ENCODE measurements at regions not wholly inside any gene's neighbourhood (a gene's known extent, or its start where the extent isn't known, plus 50 kb on each side); places are given as distances from the start of the nearest gene placed in this dataset.

DNA sequence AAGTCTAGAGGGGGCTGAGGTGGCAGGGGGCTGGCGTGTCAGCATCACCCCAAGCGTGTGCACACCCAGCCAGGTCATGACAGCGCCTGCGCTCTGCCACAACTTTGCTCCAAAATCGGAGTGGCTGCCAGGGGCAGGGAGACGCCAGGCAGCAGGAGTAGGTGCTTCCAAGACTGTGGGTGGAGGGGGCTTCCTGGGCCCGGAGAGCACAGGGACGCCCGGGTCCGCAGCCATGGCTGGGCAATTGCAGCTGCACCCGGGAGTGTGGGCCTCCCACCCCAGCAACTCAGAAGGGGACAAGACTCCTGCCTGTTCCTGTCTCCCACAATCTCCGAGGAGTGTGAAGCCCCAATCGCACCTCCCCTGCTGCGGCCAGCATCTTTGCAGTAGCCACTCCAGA is 53.1 kb upstream of the CYYR1 start:
- no peaks in the 10 kb centered on the region for H3K4me1 ChIP-seq
- WGBS, result 92% methylated on average over 7 of the region's 14 CpGs

DNA sequence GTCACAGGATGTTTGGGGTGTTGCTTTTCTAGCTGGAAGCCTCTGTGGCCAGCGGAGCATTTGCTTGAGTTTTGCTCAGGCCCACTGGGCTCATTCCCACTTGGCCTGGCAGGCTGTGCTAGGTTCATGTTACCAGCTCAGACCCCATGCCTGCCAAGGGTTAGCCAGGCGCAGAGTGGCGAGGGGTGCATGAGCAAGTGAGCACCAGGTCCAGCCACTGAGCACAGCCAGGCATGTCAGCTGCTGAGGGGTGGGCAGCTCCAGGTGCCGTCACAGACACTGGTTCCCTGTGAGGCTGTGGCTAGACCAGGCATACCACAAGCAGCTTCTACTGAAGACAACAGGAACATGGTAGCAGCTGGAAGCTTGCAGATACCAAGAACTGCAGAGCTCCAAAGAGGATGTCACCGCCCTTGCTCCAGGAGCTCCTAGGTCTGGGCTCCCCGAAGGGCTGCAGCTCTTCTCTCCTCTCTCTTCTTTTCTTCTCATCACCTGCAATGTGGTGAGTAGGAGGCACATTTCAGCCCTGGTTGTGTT is 52.0 kb upstream of the CYYR1 start:
- 60% methylated on average over 5 of the region's 6 CpGs for WGBS

More for the DNA sequence above, 53.1 kb upstream of the CYYR1 start:
- Histone ChIP-seq H3K27ac (replicated peaks in 1 of 4) (no peak overlapping the region), H3K9me3 (no peaks in the 10 kb centered on the region), H3K4me3 (no peak overlapping the region), H3K36me3 (no peaks in the 10 kb centered on the region), H3K27me3 (no peaks in the 10 kb centered on the region)
- no peak for DNase-seq (ENCODE audit: extremely low spot score)
- intact Hi-C loops (cut with DNase I), result no loop called here
- no peak for TF ChIP-seq POLR2AphosphoS5 (IDR thresholded peaks at IDR 0.05)

More for the DNA sequence above, 52.0 kb upstream of the CYYR1 start:
- H3K4me1 ChIP-seq, result no peaks in the 10 kb centered on the region
- intact Hi-C loops (cut with DNase I), result no loop called here
- no peaks in the 10 kb centered on the region for H3K27me3 ChIP-seq
- no peak overlapping the region for H3K27ac ChIP-seq (replicated peaks in 1 of 4)
- no peaks in the 10 kb centered on the region for H3K36me3 ChIP-seq
- no peak overlapping the region for H3K4me3 ChIP-seq
- no peaks in the 10 kb centered on the region for H3K9me3 ChIP-seq
- TF ChIP-seq, protein P1, sequence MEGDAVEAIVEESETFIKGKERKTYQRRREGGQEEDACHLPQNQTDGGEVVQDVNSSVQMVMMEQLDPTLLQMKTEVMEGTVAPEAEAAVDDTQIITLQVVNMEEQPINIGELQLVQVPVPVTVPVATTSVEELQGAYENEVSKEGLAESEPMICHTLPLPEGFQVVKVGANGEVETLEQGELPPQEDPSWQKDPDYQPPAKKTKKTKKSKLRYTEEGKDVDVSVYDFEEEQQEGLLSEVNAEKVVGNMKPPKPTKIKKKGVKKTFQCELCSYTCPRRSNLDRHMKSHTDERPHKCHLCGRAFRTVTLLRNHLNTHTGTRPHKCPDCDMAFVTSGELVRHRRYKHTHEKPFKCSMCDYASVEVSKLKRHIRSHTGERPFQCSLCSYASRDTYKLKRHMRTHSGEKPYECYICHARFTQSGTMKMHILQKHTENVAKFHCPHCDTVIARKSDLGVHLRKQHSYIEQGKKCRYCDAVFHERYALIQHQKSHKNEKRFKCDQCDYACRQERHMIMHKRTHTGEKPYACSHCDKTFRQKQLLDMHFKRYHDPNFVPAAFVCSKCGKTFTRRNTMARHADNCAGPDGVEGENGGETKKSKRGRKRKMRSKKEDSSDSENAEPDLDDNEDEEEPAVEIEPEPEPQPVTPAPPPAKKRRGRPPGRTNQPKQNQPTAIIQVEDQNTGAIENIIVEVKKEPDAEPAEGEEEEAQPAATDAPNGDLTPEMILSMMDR (IDR thresholded peaks at IDR 0.05), result no peak
- TF ChIP-seq POLR2A (IDR thresholded peaks at IDR 0.05; ENCODE audit: low read depth), result no peak
- no peak for TF ChIP-seq POLR2AphosphoS5 (IDR thresholded peaks at IDR 0.05)
- no peak for TF ChIP-seq EP300 (IDR thresholded peaks at IDR 0.05)
- DNase-seq (ENCODE audit: extremely low spot score), result no peak
